Right lung (tissue), 2 donors: ENCODE measurements at regions not wholly inside any gene's neighbourhood (a gene's known extent, or its start where the extent isn't known, plus 50 kb on each side); places are given as distances from the start of the nearest gene placed in this dataset.
"Not testable (repeated sequence)": the region's sequence is repeated elsewhere in the genome, so short reads cannot be mapped to it uniquely, and the experiment has no call there.

Source experiments
- DNase-seq, 2 donors: peaks; one replicate each; pipeline ENCODE4 v3.0.0-alpha.2; 2013

DNA sequence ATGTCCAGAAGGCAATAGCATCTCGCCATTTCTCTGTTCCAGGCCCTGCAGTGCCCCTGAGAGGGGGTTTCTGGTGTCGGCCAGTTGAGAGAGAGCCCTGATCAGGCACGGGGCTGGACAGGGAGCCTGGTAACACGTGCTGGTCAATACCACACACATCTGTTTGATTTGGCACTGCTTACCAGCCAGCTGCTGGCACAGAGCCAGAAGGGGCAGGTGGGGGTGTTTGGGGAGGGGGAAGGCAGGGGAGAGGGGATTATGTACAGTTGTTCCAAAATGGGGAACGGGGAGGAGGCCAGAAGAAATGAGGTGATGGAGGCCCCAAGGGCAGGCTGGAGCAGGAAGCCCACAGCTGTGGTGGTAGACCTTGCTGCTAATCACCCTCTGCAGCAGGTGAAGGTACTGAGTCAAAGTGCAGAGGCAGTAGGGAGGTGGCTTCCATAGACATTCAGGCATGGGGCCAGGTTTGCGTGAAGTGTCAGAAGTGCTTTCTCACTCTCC, 153.5 kb upstream of the LPP start:
- no peak for DNase-seq

DNA sequence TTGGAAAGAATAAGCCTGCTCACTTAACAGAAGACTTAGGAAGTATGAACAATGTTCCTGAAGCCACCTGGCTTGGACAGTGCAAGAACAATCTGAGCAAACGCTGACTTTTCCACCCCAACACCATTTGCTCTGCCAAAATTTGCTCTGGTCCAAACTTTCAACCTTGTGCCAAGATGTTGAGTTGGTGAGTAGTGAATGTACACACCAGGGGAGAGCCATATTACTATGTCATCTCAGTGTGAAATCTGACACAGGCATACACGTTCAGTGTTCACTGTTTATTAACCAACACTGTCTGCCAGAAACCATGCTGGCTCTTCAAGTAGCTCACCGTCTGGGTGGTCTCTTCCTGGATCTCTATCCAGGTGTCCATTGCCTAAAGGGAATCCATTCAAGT, 152.9 kb upstream of the LPP start:
- DNase-seq, result no peak

DNA sequence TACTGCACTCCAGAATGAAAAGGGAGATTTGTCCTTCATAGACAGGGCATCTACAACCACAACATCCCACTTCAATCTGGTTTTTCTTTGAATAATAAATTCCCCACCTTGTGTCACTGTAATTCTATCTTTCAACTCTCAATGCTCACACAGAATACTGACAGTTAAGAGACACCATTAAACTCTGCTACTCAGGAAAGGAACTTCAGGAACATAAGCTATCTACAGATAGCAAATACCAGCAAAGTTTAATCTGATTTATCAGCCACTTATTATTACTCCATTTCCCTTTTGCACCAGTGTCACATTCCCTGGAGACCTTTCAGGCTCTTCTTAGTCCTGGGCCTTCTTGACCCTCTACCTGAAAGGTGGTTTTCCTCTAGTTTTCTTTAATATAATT, 152.0 kb upstream of the LPP start:
- DNase-seq, result no peak

DNA sequence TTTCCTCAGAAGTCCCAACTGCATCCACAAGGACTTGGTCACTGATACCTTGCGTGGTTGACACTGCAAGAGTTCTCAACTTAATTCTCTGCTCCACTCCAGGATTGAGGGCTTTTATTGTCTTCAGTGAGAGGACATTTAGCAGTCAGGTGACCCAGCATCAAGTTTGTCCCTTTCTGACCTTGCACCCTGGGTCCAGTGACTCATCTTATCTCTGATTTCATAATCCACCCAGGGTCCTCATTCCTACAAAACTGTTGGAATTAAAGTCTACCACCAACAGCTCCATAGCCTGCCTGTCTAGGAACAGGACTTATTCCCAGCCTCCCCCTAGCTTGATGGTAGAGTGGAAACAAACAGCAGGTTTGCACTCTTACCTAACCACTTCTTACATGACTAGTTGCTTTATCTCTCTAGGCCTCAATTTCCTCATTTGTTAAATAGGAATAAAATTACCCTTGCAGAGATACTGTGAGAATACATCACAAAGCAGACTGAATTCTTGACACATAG, 151.3 kb upstream of the LPP start:
- DNase-seq, result no peak

DNA sequence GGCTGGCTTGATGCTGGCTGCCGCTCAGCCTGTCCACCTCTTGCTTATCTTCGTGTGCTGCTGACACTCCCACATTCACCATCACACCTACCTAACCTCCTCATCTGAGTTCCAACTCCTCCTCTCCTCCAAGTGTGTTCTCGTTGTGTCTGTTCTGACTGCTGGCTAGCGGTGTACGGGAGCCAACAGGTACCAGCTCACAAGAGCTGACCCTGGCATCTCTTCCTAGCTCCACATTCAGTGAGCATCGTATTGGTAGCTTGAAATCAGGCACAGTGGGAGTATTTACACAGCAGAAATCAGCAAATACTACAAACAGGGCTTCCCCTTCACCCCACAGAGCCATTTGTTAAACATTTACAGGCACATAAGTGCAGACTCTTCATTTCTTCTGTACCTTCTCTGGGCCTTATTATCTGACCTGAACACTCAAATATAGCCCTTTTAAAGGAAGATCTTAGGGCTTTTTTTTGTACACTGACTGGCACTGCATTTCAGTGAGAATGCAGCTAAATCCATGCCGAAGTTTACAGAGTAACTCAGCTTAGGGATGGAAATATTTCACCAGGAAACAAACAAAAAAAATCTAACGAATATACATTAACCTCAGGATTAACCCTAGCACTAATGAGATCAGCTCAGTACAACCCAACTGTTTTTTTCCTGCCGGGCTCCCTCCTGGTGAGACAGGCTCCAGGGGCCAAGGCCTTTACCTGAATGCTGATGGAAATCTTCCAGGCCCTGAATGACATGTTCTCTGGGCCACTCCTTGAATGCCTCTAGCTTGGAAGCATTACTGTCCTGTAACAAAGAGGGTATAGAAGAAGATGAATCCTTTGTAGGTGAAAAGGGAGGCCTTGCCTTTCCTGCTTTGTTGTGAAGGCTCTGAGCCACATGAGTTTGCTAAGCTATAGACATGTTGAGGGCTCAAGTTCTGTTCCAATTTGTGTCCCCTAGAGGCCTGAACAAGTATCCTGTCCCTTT, 150.5 kb upstream of the LPP start:
- DNase-seq, result no peak

DNA sequence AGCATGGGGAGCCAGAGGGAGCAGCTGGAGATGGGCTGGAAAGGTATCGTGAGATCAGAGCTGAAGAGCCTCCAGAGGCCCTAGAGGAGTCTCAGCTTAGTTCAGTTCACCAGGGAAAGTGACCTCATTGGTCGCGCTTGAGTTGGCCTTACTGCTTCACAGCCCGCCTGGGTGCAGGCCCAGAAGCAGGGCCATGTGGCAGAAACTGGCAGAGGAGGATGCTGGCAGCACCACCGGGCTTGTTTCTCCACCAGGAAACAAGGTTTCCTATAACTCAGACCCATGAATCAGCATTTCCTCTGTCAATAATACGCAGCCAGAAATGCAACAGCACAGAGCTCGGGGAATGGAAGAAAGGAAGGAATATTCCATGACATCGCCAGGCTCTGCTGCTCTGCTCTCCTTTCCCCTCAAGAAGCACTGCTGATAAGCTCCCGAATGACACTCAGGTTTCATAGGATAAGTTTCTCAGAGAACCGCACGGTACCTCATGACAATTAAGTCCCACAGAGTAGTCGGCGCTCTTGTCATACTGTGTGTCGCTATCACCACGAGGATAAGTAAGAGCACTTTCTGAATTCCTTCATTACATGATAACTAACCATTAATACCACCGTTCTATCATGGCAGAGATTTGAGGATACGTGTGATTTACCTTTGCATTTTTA, 147.1 kb upstream of the LPP start:
- no peak for DNase-seq

DNA sequence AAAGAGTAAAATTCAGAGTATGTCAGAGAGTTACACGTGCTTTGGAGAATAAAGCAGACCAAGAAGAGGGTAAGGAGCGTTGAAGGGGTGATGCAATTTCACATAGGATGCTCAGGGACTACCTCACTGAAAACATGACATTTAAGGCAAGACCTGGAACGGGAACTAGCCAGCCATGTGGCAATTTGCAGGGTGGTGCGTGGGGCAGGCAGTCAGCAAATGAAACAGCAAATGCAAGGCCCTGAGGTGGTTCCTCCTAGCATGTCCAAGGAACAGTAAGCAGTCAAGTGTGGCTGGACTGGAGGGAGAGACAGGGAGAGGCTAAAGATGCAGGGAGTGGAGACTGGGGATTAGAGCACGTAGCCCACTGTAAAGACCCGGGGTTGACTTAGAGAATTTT, 146.1 kb upstream of the LPP start:
- DNase-seq, result no peak

DNA sequence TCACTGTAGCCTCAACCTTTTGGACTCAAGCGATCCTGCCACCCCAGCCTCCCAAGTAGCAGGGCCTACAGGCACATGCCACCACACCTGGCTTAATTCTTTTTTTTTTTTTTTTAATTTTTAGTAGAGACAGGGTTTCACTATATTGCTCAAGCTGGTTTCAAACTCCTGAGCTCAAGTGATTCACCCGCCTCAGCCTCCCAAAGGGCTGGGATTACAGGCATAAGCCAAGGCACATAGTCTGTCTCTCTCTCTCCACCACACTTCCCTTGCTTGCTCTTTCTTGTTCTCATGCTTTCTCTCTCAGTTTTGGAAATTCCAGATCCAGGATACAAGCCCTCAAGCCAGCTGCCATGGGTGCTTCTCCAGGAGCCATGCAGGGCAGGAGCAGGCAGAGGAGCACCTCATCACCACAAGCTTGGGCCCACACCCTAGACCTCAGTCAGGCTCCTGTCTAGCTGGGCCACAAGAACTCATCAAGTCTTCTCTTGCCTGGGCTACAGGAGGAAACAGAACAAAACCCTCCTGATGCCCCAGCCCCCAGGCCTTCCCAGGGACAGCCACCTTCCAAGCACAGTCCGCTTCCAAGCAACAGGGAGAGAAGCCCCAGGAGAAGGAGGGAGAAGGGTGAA, 145.3 kb upstream of the LPP start:
- no peak for DNase-seq

DNA sequence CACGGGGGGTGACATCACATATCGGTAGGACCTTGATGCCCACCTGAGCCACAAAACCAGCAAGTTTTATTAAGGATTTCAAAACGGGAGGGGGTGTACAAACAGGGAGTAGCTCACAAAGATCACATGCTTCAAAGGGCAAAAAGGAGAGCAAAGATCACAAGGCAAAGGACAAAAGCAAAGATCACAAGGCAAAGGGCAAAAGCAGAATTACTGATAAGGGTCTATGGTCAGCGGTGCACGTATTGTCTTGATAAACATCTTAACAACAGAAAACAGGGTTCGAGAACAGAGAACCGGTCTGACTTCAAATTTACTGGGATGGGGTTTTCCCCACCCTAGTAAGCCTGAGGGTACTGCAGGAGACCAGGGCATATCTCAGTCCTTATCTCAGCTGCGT, 143.5 kb upstream of the LPP start:
- no peak for DNase-seq

DNA sequence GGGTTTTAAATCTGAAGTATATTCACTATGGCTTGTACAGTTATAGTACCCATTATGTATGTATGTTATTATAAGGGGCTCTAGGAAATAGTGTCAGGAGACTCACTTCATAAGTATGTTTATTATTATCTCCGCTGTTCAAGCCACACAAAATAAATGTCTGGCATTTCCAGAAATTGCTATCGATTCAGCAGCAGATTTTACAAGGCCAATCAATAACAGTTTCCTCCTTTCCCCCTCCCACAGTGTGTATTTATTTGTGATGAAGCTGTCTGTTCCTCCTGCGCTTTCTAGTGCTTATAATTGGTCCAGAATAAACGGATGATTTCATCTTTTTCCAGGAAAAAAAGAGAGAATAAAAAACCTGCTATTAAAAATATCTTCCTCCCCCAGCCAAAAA, 134.2 kb upstream of the LPP start:
- DNase-seq, result no peak

DNA sequence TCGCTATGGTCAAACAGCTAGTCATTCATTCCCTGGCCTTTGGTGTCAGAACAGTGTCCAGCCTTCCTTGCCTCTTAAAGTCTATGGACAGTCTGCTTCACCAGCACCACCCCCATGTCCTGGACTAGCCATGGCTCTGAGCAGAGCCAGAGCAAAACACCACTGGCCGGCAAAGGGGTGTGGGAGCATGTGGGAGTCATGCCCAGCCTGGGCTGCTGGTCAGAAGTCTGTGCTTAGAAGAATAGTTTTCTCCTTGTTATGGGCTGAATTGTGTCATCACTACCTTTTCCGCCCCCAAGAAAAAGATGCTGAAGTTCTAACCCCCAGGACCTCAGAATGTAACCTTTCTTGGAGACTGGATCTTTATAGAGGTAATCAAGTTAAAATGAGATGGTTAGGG, 132.9 kb upstream of the LPP start:
- no peak for DNase-seq

DNA sequence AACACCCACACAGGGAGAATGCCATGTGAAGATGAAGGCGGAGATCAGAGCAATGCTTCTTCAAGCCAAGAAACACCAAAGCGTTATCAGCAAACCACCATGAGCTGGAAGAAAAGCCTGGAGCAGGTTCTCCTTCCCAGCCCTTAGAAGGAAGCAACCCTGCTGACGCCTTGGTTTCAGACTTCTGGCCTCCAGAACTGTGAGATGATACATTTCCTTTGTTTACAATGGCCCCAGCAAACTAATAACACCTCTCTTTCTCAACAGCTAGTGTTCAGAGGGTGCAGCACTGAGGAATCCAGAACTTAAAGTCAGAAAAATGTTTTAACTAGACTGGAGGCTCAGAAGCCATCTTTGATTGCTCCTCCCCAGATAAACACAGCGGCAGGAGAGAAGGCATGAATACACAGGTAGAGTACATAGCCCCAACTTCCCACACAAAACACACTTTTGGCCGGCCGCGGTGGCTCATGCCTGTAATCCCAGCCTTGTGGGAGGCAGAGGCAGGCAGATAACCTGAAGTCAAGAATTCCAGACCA, 132.4 kb upstream of the LPP start:
- DNase-seq, result no peak

DNA sequence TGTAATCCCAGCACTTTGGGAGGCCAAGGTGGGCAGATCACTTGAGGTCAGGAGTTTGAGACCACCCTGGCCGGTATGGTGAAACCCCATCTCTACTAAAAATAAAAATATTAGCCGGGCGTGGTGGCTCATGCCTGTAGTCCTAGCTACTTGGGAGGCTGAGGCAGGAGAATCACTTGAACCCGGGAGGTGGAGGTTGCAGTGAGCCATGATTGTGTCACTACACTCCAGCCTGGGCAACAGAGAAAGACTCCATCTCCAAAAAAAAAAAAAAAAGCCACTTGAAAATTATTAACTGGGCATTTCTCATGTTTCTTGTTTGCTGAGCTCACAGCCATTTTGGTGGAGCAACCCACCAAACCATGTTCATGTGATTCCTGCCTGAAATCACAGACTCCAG, 131.1 kb upstream of the LPP start:
- DNase-seq, result not testable (repeated sequence)

DNA sequence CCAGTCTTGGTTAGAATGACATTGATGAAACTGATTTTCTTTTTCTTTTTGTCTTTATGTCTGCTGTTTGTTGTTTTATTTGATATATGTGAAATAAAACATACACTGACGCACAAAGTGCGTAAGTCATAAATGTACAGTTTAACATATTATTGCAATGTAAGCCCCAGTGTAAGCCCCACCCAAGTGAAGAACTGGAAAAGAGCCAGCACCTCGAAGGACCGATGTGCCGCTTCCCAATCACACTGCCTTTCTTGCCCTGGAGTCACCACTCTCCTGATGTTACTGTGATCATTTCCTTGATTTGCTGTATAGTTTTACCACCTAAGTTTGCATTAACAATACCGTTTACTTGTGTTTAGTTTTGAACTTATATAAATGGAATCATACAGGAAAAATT, 128.4 kb upstream of the LPP start:
- DNase-seq, result no peak

DNA sequence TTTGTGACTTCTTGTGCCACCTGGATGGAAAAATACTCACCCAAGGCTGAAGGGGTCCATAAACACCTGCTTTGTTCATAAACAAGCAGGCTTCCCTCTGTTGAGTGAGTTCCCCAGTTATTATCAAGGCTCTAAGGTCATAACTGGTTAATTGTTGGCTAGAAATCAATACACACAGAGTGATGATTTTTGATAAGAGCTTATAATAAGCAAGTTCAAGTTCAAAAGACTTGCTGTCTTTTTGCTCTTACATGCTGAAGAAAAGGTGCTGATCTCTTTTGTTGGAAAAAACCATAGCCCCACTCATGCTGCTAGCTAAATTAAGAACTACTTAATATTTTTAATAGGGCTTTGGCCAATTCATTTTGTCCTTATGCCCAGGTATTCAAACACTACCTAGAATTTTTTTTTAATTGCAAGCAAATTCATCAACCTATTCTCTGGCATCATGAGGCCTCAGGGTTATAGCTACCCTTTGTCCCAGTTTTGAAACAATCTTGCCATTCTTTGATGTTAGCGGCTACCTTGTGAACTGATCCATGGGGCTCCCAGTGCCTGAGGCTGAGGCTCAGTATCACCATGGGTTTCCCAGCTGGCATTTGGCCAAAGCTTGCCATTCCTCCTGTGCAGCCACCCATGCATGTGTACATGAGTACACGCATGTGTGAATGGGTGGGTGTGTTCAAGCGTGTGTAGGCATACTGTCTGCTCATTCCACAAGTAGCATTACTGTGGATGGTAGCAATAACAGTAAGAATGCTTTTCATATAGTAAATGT, 127.6 kb upstream of the LPP start:
- DNase-seq, result no peak

DNA sequence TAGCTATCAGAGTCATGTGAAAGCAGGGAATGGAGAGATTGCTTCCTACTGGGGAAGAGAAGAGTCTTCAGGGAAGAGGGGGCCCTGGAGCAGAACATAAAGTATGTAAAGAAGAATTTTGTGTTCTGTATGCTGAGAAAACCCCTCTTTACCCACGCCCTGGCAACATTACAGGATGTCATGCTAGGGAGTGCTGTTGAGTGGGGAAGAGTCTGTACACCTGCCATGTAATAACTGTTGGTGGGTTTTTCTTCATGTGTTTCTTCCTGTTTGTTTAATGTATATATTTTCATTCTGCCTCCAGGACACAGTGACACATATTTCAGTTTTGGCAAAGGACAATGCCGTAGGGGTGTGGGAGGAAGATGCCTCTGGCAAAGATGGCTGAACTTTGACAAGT, 122.8 kb upstream of the LPP start:
- DNase-seq, result no peak

DNA sequence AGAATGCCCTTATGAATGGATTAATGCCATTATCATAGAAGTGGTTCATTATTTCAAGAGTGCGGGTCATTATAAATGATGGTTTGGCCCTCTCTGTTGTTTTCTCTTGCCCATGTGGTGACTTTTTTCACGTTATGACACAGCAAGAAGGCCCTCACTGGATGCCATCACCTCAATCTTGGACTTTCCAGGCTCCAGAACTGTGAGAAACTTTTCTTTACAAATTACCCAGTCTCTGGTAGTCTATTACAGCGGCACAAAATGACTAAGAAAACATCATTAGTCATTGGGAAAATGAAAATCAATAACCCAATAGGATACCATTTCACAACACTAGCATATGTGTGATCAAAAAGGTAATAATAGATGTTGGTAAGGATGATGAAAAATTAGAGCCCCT, 119.0 kb upstream of the LPP start:
- DNase-seq, result no peak

DNA sequence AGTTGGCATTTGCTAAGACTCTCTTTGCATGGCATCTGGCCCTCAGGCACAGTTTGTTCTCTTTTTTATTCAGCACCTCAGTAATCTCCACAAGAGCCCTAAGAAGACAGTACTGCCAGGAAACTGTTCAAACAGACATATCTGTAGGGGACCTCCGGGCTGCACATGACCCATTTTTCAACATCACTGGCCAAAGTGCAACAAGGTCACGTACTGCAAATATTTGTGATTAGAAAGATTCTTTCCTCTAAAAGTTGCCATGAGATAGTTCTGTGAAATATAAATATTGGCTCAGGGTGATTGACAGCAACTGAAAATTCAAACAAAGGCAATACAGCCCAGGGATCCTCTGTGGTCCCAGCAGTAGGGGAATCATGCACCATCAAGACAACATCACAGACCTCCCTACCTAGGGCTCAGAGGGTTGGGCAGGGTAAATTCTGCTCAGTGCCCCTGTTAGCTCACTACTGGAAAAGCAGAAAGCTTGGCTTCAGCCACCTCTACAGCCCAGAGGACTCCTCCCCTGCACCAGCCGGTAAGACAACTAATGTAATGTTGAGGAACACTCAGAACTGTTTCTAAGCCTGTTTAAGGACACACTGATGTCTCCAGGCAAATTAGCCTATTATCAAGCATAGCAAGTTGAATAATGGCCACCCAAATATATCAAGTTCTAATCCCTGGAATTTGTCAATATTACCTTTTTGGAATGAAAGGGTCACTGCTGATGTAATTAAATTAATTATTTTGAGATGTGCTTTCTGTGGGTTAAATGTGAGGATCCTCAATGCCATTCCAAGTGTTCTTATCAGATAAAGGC, 117.4 kb upstream of the LPP start:
- DNase-seq, result no peak

DNA sequence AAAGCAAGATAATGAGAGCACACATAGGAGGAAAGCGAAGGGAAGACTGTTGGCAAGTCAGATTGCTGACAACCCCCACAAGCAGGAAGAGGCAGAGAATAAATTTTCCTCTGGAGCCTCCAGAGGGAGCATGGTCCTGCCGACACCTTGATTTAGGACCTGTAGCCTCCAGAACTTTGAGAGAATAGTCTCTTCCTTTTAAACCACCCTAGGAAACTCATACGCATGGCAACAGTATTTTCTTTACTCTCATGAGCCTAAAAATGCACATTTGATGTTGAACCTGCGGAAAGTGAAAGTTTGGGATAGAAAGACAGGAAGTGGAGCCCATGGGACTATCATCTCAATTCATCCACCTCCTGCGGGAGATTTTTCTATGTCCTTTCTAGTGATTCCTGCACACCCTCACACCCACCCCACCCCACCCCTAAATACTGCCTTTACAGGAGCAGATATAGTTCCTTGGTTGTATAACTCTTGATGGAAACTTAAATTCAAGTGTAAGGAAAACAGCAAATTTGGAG, 116.7 kb upstream of the LPP start:
- no peak for DNase-seq

DNA sequence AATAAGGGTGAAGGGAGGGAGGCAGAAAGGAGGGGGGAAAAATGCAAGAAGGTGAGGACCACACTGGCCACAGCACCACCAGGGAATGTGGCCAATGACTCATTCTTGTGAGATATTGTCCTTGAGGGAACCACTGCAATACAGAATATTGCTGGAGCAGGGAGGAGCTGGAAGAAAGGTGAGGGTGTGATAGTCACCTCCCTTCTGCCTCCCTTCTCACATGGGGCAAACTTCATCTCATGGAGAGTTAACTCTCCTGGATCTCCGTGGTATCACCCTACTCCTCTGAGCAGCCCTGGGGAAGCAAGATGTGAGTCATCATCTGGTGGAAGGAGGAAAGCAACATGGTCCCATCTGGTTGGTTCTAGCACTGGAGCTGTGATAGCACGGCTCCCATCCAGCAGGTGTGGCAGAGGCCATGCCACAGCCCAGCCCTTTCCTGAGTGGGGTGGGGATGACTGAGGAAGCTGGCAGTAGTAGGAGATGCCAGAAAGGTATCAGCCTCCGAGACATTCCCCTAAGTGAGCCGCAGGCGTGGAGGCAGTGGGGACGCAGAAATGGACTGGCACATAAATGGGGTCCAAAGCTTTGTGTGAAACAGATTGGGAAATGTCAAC, 115.9 kb upstream of the LPP start:
- DNase-seq, result no peak
